ENCODE measurements at regions not wholly inside any gene's neighbourhood (a gene's known extent, or its start where the extent isn't known, plus 50 kb on each side); places are given as distances from the start of the nearest gene placed in this dataset.
A peak's percentile ranks its signal among the peaks of the same experiment; 100 is the strongest.
"Not testable (repeated sequence)": the region's sequence is repeated elsewhere in the genome, so short reads cannot be mapped to it uniquely, and the experiment has no call there.

DNA sequence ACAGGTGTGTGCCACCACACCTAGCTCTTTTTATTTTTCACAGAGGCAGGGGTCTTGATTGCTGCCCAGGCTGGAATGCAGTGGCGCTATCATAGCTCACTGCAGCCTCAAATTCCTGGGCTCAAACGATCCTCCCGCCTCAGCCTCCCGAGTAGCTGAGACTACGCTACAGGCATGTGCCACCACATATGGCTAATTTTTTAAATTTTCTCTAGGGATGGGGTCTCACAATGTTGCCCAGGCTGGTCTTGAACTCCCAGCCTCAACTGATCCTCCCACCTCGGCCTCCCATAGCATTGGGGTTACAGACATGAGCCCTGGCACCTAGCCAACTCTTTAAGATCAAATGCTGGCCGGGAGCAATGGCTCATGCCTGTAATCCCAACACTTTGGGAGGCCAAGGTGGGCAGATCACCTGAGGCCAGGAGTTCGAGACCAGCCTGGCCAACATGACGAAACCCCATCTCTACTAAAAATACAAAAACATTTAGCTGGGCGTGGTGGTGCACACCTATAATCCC, 50.6 kb upstream of the MYL10 start:
- DNase-seq (ENCODE audit: low spot score) = not testable (repeated sequence)

DNA sequence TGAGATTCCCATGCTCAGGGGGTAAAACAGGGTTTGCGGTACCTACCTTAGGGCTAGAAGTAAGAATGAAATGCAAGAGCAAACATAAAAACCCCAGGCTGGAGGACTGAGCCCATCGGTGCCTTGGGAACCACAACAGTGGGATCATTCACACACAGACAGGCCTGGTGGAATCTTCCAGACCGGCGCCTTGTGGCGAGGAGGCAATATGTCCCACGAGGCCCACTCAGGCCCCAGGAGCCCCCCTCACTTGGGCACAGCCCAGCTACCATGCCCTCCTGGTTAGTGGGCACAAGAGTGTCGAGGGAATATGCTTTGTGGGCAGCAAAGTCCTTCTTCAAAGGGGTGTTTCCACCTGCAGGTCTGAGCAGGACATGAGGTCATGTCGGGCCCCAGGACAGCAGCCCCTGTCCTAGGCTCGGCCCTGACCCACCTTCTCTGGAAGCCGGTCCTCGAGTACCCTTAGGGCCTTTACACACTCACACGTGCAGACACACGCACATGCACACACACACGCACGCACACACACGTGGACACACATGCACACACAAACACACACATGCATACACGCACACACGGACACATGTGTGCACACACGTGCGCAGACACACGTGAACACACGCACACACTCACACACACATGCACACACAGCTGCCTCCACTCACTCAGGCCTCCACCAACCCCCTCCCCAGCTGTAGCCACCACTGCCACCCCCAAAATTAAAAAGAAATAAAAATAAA, 51.5 kb upstream of the MYL10 start:
- DNase-seq (ENCODE audit: low spot score) = no peak

DNA sequence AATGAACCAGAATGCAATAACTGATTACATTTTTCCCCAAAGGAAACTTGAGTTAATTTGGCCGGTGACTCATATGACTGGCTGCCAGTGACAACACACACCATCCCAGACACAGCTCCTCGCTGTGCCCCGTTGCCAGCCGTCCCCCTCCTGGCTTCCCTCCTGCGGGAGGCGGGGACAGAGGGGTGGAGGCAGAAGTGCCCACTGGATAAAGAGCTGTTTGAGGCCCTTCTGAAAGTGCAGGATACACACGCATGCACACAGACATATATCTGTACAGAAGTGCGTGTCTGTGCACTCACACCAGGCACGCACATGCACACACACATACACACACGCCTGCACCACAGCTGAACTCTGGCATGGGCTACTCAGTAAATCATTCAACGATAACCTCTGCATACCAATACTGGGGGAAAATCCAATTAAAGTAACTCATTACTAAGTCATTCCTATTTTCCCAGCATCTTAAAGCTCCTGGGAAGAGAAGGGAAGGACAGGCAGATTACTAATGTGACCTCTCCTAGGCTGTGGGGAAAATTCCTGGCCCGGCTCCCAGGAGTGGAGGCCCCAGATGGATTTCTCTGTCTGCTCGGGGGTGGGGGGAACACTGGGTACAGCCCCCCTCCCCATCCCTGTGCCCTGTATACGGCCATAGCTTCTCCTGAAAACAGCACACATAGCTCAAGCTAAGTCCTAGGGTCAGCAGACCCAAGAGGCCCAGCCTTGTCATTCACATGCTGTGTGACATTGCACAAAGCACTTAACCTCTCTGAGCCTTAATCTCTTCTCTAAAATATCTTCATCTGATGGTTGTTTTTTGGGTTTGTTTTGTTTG, 52.3 kb upstream of the MYL10 start:
- DNase-seq (ENCODE audit: low spot score) = no peak

DNA sequence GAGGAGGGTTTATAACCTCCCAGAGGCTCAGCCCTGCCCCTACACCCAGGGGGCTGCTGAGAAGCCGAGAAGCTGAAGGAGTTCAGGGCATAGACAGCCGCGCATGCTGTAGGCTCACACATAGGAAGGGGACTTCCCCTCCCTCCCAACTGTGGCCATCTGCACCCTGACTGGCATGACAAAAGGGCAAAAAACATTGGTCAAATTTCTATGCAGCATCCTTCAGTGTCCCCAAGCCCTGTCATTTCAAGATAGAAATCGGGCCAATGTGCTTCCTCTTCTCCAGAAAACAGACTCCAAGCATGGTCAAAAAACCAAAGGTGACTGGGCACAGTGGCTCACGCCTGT, 55.9 kb upstream of the MYL10 start:
- DNase-seq (ENCODE audit: low spot score) = no peak

DNA sequence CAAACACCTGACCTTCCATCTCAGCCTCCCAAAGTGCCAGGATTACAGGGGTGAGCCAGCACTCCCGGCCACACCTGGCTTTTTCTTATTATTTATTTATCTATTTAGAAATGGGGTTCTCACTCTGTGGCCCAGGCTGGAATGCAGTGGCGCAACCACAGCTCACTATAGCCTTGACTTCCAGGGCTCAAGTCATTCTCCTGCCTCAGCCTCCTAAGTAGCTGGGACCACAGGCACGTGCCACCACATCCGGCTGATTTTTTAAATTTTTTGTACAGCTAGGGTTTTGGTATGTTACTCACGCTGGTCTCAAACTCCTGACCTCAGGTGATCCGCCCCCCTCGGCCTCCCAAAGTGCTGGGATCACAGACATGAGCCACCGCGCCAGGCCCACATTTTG, 56.9 kb upstream of the MYL10 start:
- DNase-seq (ENCODE audit: low spot score) = no peak

DNA sequence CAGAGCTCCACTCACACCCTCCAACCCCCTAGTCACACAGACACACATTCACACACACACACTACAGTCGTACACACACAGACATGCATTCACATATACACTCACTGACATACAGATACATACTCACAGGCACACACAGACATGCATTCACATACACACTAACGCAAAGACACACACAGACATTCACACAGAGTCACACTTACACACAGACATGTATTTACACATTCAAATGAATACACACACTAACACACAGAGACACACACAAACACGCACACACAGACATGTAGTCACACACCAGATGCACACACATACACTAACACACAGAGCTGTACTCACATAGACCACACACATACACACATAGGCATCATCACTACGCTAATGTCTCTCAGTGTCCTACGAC, 58.0 kb upstream of the MYL10 start:
- DNase-seq (ENCODE audit: low spot score) = no peak

DNA sequence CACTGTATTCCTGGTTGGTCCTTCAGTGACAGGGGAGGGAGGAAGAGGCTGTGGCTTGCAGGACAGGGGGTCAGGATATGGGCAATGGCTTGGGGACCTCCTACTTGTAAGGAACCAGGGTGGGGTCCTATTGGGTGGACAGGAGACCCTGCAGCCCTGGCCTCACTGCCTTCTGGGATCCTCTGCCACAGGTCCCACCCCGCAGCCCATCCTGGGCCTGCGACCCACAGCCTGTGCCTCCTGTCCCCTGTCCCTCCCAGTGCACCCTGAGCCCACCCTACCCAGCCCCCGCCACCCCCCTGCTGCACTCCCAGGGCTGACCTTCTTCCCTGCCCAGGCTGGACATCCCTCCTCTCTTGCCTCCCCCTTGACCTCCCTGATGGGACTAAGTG, 58.7 kb upstream of the MYL10 start:
- no peak for DNase-seq (ENCODE audit: low spot score)

DNA sequence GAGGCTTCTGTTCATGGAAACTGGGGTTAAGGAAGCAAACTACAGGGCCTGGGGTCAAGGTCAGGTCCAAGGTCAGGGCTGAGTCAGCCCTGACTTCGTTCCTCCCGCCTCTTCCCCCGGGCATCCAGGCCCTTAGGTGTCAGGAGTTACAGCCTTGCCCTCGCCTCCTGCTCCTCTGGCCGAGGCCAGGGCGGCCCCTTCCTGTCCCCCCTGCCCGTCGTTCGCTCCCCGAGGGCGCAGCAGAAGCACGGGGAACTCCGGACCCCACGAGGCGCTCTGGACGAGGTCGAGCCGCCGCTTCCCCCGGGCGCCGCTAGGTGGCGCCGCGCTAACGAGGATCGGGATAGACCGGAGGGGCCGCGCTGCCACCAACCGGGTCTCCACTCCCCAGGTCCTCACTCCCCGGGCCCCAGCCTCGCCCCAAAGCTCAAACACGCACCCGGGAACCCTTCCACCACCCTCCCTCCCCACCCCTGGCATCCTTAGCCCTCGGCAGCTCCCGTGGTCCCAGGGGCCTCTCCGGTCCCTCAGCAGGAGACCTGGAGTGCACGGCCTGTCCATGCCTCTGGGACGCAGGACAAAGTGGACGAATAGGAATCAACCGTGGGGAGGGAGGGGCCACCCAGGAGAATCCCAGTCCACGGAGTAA, 59.2 kb upstream of the MYL10 start:
- DNase-seq (ENCODE audit: low spot score) = peak; percentile 88

DNA sequence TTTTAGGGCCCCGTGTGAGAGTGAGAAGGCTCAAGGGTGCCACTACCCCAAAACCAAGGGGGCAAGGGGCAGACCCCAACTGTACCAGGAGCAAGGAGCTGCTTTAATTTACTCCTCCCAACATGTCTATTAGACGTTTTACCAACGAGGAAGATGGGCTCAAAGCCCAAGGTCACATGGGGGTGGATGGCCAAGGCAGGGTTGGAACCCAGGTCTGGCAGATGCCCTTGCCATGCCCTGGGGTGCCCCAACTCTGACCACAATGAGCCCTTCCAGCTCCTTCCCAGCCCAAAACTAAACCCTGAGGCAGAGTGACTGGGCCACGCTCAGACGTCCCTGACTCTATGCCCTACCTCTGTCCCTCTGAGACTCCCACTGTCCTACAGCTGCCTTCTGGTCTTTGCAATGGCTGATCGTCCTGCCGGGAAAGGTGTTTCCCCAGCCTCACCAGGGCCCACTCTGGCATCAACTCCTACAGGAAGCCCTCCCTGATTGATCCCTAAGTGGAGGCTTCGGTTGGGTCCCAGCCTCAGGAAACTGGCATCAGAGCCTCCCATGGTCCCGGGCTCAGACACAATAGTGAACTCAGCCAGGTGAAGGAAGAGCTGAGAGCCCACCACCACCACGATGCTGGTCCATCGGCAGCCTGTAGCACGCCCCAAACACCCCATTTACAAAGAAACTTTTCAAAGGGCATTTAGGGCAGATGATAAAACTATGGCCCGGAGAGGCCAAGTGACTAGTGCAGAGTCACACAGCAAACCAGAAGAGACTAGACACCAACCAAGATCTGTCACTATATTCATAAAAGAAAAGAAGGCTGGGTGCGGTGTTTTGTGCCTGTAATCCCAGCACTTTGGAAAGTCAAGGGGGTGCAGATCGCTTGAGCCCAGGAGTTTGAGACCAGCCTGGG, 60.2 kb upstream of the MYL10 start:
- DNase-seq (ENCODE audit: low spot score) = no peak

DNA sequence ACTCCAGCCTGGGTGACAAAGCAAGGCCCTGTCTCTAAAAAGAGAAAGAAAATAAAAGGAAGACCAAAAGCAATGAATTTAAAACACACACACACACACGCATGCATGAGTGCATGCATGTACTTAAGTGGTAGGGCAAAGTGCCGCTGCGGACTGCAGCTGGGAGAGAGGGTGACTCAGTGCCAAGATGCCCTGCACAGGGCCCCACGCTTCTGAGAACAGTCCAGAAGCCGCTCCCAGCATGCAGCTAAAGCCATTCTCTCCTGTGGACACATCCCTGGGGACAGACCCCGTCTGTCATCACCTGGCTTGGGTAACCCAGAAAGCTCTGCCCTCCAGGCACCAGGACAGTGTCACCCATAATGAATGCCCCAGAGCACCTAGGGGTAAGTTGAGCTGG, 61.0 kb upstream of the MYL10 start:
- no peak for DNase-seq (ENCODE audit: low spot score)

DNA sequence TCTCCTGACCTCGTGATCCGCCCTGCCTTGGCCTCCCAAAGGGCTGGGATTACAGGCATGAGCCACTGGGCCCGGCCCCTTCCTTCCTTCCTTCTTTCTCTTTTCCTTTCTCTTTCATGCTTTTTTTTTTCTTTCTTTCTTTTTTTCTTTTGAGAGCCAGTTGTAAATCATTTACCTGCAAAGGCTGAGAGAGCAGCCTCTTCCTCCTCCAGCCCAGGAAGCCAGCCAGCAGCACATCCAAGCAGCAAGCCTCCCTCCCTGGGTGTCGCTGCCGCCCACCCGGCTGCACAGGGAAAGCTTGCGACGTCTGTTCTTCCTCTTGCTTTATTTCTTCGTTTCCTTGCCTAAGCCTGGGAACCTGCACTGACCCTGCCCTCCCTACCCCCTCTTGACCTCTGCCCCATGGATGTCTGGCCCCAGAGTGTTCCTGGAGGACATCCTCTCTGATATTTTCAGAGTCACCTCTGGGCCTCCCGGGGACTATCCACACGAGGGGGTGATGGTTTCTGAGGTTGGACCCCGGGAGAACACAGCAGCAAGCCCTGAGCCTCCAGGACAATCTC, 62.8 kb upstream of the MYL10 start:
- peak; percentile 62 for DNase-seq (ENCODE audit: low spot score)

DNA sequence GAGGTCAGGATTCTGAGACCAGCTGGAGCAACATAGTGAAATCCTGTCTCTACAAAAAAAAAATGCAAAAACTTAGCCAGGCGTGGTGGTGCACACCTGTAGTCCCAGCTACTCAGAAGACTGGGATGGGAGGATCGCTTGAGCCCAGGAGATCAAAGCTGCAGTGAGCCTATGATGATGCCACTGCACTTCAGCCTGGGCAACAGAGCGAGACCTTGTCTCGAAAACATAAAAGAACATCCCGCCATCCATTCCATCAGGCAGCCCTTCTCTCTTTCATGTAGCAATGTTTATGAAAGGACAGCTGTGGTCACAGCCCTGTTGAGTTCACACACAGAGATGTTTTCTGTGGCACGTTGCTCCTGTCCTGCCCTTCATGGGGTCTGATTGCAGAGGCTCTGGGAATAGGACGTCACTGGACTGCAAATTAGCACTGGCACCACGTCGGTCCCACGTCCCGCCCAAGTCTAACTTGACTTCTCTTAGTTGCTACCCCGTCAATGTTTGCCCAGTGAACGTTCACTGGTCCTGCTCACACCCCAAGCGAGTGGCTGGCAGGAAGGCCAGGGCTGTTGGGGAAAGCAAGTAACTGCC, 64.5 kb upstream of the MYL10 start:
- no peak for DNase-seq (ENCODE audit: low spot score)

DNA sequence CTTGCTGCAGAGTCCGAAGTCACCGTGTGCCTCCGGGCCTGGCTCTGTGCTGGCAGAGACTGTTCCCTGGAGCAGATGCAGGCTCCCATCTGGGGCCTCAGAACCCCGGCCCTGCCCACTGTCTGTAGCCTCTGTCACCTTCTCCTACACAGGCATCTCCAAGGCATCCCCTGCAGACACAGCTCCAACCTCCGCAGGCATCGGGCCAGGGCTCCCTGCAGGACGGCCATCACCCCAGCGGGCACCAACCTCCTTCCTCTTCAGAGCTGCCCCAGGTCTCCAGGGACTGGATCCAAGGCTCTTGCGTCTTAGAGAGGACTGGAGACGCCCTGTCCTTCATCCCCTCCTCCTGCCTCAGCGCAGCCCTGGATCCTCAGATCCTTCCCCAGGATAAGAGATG, 69.9 kb upstream of the MYL10 start:
- no peak for DNase-seq (ENCODE audit: low spot score)

DNA sequence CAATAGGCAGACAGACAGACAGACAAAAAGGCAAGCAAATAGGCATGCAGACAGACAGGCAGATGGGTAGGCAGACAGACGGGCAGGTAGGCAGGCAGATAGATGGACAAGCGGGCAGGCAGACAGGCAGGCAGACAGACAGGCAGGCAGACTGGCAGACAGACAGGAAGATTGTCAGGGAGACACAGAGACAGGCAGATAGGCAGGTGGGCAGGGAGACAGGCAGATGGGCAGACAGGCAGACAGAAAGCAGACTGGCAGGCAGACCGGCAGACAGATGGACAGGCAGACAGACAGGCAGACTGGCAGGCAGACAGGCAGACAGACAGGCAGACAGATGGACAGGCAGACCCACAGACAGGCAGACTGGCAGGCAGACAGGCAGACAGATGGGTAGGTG, 70.3 kb upstream of the MYL10 start:
- DNase-seq (ENCODE audit: low spot score) = no peak

DNA sequence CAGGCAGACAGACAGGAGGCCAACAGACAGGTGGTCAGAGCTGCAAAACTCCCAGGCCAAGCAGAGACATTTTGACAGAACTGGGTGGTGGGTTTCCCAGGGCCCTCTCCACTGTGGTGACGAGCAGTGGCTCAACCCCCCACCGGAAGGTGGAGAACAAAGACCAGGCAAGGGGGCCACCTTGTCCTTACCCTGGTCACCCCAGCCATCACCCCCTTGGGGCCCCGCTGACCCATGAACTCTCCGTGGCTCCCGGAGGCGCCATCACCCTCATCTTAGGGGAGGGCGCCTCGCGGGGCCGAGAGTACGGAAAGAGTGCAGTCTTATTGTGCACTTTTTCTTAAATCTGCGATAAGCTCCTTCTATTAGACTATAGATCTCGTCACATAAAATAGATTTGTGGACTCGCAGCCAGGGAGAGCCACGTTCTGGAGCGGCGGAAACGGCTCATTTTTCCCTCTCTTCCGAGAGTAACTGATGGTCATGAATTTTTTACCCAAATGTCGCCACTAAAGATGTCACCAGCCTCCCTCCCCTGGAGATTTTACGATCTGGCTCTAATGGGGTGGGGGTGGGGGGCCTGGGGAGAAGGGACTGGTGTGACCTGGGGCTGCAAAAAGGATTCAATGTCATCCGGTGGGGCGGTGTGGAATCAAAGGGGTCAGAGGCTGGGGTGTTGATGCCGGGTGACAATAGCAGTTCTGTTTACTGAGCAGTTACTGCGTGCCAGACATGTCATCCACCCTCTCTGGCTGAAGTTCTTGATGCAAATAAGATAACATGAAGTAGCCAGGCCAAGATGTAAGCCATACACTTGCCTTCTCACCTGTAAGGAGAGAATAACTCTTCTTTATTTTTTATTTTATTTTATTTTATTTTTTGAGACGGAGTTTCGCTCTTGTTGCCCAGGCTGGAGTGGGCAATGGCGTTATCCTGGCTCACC, 71.1 kb upstream of the MYL10 start:
- DNase-seq (ENCODE audit: low spot score) = no peak

DNA sequence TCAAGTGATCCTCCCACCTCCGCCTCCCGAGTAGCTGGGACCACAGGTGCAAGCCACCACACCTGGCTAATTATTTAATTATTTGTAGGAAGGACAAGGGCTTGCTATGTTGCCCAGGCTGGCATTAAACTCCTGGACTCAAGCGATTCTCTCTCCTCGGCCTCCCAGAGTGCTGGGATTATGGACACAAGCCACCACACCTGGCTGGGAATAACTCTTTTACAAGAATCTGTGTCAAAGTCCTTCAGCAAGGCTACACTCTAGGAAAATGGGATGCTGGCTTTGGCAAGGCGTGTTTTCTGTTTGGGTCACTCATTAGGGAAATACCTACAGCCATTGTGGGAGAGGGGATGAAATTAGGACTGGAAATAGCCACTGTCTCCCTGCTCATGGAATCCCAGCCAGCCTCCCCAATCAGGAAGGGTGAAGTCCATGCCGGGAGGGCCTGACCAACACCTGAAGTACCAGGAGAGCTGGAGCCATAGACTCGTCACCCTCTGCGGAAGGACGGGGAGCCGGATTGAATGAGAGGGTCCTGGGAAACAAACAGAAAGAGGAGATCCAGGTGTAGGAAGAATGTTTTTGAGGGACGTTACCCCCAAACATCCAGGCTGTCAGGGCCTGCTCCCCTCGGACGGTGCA, 72.2 kb upstream of the MYL10 start:
- no peak for DNase-seq (ENCODE audit: low spot score)

DNA sequence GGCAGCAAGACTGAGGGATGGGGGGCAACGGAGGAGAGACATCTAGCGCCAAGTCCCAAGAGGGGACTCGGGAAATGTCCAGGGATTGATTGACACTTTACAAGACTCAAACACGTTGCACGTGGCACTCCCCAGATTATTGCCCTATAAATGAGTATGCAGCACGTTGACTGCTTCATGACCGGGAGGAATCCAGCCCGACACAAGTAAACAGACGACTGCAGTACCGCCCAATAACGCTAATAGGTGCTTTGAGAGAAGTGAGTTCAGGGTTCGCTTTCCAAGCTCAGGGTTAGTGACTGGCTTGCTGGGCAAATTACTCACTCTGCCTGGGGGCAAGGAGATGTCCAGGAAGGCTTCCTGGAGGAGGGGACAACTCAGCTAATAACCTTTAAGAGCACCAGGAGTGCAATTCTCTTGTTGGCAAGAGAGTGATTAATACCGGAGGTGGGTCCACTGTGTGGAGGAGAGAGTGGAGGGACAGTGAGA, 73.3 kb upstream of the MYL10 start:
- DNase-seq (ENCODE audit: low spot score) = peak; percentile 65

DNA sequence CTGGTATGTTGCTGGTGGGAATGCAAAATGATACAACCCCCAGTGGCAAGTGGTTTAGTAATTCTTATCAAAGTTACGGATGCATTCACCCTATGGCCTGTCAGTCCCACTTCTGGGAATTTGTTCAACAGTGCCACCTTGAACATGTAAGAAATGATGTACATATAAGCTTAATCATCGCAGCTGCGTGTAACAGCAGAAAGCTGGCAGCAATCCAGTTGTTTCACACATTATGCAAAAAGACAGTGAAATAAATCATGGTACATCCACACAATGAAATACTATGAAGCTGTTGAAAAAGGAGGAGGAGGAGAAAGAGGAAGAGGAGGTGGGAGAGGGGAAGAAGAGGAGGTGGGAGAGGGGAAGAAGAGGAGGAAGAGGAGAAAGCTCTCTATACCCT, 76.2 kb upstream of the MYL10 start:
- no peak for DNase-seq (ENCODE audit: low spot score)

DNA sequence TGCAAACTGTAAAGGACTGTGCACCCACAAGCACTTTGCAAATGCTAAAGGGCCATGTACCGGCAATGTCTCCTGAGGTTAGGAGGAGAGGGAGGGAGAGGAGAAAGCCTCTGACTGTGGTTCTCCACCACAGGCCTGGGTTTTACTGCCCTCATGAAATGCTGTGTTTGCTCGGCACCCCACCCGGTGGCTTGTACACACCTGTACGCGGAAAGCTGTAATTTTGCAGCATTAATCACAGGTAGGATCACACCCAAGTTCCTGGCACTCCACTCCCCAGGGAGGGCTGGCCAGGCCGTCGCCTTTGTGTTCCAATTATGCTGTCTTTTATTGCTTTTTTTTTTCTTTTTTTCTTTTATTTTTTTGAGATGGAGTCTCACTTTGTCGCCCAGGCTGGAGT, 78.5 kb upstream of the MYL10 start:
- DNase-seq (ENCODE audit: low spot score) = no peak
